ENCODE measurements at regions not wholly inside any gene's neighbourhood (a gene's known extent, or its start where the extent isn't known, plus 50 kb on each side); places are given as distances from the start of the nearest gene placed in this dataset.

- Histone ChIP-seq H3K4me3 (no peak overlapping the region), H3K36me3 (ENCODE audit: low read depth) (no peaks in the 10 kb centered on the region), H3K9me3 (no peaks in the 10 kb centered on the region), H3K4me1 (ENCODE audit: low read depth) (no peaks in the 10 kb centered on the region)
- no peak for TF ChIP-seq CTCF (IDR thresholded peaks at IDR 0.05)
- no peak for DNase-seq
- ATAC-seq = no peak
- intact Hi-C loops (cut with DNase I, micrococcal nuclease) = no loop called here
Observed at GRCh38 chr1:95876276-95876675, 642.3 kb downstream of the RWDD3 start.

GRCh38 chr1:95879498-95880050, 645.6 kb downstream of the RWDD3 start:
- Histone ChIP-seq H3K4me3 (no peak overlapping the region), H3K9me3 (no peaks in the 10 kb centered on the region), H3K4me1 (ENCODE audit: low read depth) (no peaks in the 10 kb centered on the region), H3K36me3 (ENCODE audit: low read depth) (no peaks in the 10 kb centered on the region)
- TF ChIP-seq CTCF (IDR thresholded peaks at IDR 0.05) = no peak
- ATAC-seq = no peak
- no peak for DNase-seq
- intact Hi-C loops (cut with DNase I, micrococcal nuclease) = no loop called here

GRCh38 chr1:95888941-95889390, 655.0 kb downstream of the RWDD3 start:
- ATAC-seq = no peak
- no peaks in the 10 kb centered on the region for H3K4me1 ChIP-seq (ENCODE audit: low read depth)
- H3K36me3 ChIP-seq (ENCODE audit: low read depth) = no peaks in the 10 kb centered on the region
- H3K9me3 ChIP-seq = no peaks in the 10 kb centered on the region
- H3K4me3 ChIP-seq = no peak overlapping the region
- no peak for DNase-seq
- TF ChIP-seq CTCF (IDR thresholded peaks at IDR 0.05) = no peak
- intact Hi-C loops (cut with DNase I, micrococcal nuclease) = no loop called here

GRCh38 chr1:95889400-95889799, 655.4 kb downstream of the RWDD3 start:
- no peaks in the 10 kb centered on the region for H3K36me3 ChIP-seq (ENCODE audit: low read depth)
- H3K4me1 ChIP-seq (ENCODE audit: low read depth) = no peaks in the 10 kb centered on the region
- TF ChIP-seq CTCF (IDR thresholded peaks at IDR 0.05) = no peak
- H3K9me3 ChIP-seq = no peaks in the 10 kb centered on the region
- intact Hi-C loops (cut with DNase I, micrococcal nuclease) = no loop called here
- ATAC-seq (no peak), DNase-seq (no peak)
- H3K4me3 ChIP-seq = no peak overlapping the region

GRCh38 chr1:95893921-95894320, 659.9 kb downstream of the RWDD3 start:
- H3K4me3 ChIP-seq = no peak overlapping the region
- no peaks in the 10 kb centered on the region for H3K4me1 ChIP-seq (ENCODE audit: low read depth)
- H3K36me3 ChIP-seq (ENCODE audit: low read depth) = no peaks in the 10 kb centered on the region
- ATAC-seq (no peak), DNase-seq (no peak)
- TF ChIP-seq CTCF (IDR thresholded peaks at IDR 0.05) = no peak
- intact Hi-C loops (cut with DNase I, micrococcal nuclease) = no loop called here
- peaks cover 12% of the 10 kb centered on the region for H3K9me3 ChIP-seq

GRCh38 chr1:95903060-95903459, 669.0 kb downstream of the RWDD3 start:
- DNase-seq = no peak
- intact Hi-C loops (cut with DNase I, micrococcal nuclease) = no loop called here
- no peaks in the 10 kb centered on the region for H3K36me3 ChIP-seq (ENCODE audit: low read depth)
- H3K4me3 ChIP-seq = no peak overlapping the region
- H3K4me1 ChIP-seq (ENCODE audit: low read depth) = no peaks in the 10 kb centered on the region
- H3K9me3 ChIP-seq = peaks cover 4% of the 10 kb centered on the region
- ATAC-seq = no peak
- no peak for TF ChIP-seq CTCF (IDR thresholded peaks at IDR 0.05)

Measured in mucosa of descending colon (tissue), 3 donors.